Liver (tissue), 7 donors: ENCODE measurements at regions not wholly inside any gene's neighbourhood (a gene's known extent, or its start where the extent isn't known, plus 50 kb on each side); places are given as distances from the start of the nearest gene placed in this dataset.
A peak's percentile ranks its signal among the peaks of the same experiment; 100 is the strongest.

Source experiments
- DNase-seq: peaks from one replicate; pipeline ENCODE4 v3.0.0-alpha.2; 2017; ENCODE audit warnings: low spot score
- H3K27ac ChIP-seq, 2 donors: one replicate each; pipeline ENCODE4 v1.7.0; 2013; ENCODE audit warnings: inconsistent platforms in 2 of 2, low read length in 2 of 2, control low read depth in 1 of 2, low read depth in 1 of 2, mild to moderate bottlenecking in 1 of 2
- H3K27me3 ChIP-seq, 4 donors: one replicate each; pipeline versions ENCODE4 v1.6.1 to v1.7.0; 2013; ENCODE audit warnings: low read length in 3 of 4, inconsistent platforms in 1 of 4, mild to moderate bottlenecking in 1 of 4, moderate library complexity in 1 of 4; ENCODE audit not compliant: control insufficient read depth in 4 of 4, insufficient read depth in 4 of 4
- H3K36me3 ChIP-seq, 4 donors: one replicate each; pipeline versions ENCODE4 v1.6.1 to v1.7.0; 2013; ENCODE audit warnings: low read length in 3 of 4, mild to moderate bottlenecking in 3 of 4, low read depth in 1 of 4, moderate library complexity in 1 of 4; ENCODE audit not compliant: control insufficient read depth in 4 of 4, insufficient read depth in 3 of 4
- H3K4me1 ChIP-seq, 4 donors: one replicate each; pipeline versions ENCODE4 v1.6.1 to v1.7.0; 2013; ENCODE audit warnings: low read length in 3 of 4, mild to moderate bottlenecking in 3 of 4, moderate library complexity in 1 of 4; ENCODE audit not compliant: control insufficient read depth in 4 of 4, insufficient read depth in 4 of 4
- H3K4me3 ChIP-seq, 3 donors: one replicate each; pipeline versions ENCODE4 v1.6.1 to v1.7.0; 2013; ENCODE audit warnings: low read length in 3 of 3, control low read depth in 1 of 3, low read depth in 1 of 3, mild to moderate bottlenecking in 1 of 3
- H3K9ac ChIP-seq, 2 donors: one replicate each; pipeline ENCODE4 v1.7.0; 2013; ENCODE audit warnings: low read length in 2 of 2, mild to moderate bottlenecking in 2 of 2, moderate library complexity in 2 of 2, control low read depth in 1 of 2, low read depth in 1 of 2
- H3K9me3 ChIP-seq, 4 donors: one replicate each; pipeline versions ENCODE4 v1.6.1 to v1.7.0; 2013; ENCODE audit warnings: low read length in 3 of 4; ENCODE audit not compliant: control insufficient read depth in 4 of 4
- ATF3 ChIP-seq: IDR thresholded peaks from 2 replicates; pipeline ENCODE4 v1.6.1; 2016; ENCODE audit warnings: antibody characterized with exemption
- EGR1 ChIP-seq, 2 donors: IDR thresholded peaks; 2 replicates each; pipeline ENCODE4 v1.6.1; 2016 to 2018; ENCODE audit warnings: antibody characterized with exemption in 2 of 2, low read depth in 2 of 2
- FOXA2 ChIP-seq: IDR thresholded peaks from 2 replicates; pipeline ENCODE4 v1.6.1; 2016; ENCODE audit warnings: antibody characterized with exemption
- GABPA ChIP-seq, 2 donors: IDR thresholded peaks in 1 of 2; conservative IDR thresholded peaks in 1 of 2; 2 replicates each; pipeline ENCODE4 v1.6.1; 2016; ENCODE audit warnings: antibody characterized with exemption in 2 of 2, mild to moderate bottlenecking in 1 of 2, moderate library complexity in 1 of 2
- HNF4G ChIP-seq: IDR thresholded peaks from 2 replicates; pipeline ENCODE4 v1.6.1; 2016; ENCODE audit warnings: antibody characterized with exemption
- RAD21 ChIP-seq, 2 donors: IDR thresholded peaks; 2 replicates each; pipeline ENCODE4 v1.6.1; 2016; ENCODE audit warnings: antibody characterized with exemption in 2 of 2, mild to moderate bottlenecking in 2 of 2
- SP1 ChIP-seq: IDR thresholded peaks from 2 replicates; pipeline ENCODE4 v1.6.1; 2018; ENCODE audit warnings: antibody characterized with exemption, mild to moderate bottlenecking
- TAF1 ChIP-seq: conservative IDR thresholded peaks from 2 replicates; pipeline ENCODE4 v1.6.1; 2016; ENCODE audit warnings: antibody characterized with exemption, mild to moderate bottlenecking
- WGBS: extraction: QIAGEN DNeasy Blood & Tissue Kit; methylation state at CpG from one replicate; pipeline ENCODE4 v1.1.7; 2013; 5-methylcytosine and 5-hydroxymethylcytosine counted together
- TF ChIP-seq, protein P1 (sequence below): IDR thresholded peaks from 2 replicates; pipeline ENCODE4 v1.6.1; 2016; ENCODE audit warnings: antibody characterized with exemption, mild to moderate bottlenecking
- TF ChIP-seq, protein P2 (sequence below): IDR thresholded peaks from 2 replicates; pipeline ENCODE4 v1.6.1; 2016; ENCODE audit warnings: antibody characterized with exemption
- donor health status: healthy.
- donor health status: healthy.
- donor health status: healthy.
- donor health status: healthy.

- H3K36me3 ChIP-seq, result no peaks in the 10 kb centered on the region
- H3K9ac ChIP-seq, result no peak overlapping the region
- no peak overlapping the region for H3K27ac ChIP-seq
- no peak for DNase-seq
- peaks cover 2 to 4% (median 3%) of the 10 kb centered on the region in 4 donors for H3K9me3 ChIP-seq
- no peaks in the 10 kb centered on the region for H3K27me3 ChIP-seq
- H3K4me1 ChIP-seq, result no peaks in the 10 kb centered on the region
- WGBS, result 67% methylated on average over 2 of the region's 2 CpGs
- TF ChIP-seq RAD21 (IDR thresholded peaks at IDR 0.05) (no peak), ATF3 (no peak), EGR1 (IDR thresholded peaks at IDR 0.05; ENCODE audit: low read depth in 2 of 2) (no peak), SP1 (no peak)
- TF ChIP-seq, protein P1, sequence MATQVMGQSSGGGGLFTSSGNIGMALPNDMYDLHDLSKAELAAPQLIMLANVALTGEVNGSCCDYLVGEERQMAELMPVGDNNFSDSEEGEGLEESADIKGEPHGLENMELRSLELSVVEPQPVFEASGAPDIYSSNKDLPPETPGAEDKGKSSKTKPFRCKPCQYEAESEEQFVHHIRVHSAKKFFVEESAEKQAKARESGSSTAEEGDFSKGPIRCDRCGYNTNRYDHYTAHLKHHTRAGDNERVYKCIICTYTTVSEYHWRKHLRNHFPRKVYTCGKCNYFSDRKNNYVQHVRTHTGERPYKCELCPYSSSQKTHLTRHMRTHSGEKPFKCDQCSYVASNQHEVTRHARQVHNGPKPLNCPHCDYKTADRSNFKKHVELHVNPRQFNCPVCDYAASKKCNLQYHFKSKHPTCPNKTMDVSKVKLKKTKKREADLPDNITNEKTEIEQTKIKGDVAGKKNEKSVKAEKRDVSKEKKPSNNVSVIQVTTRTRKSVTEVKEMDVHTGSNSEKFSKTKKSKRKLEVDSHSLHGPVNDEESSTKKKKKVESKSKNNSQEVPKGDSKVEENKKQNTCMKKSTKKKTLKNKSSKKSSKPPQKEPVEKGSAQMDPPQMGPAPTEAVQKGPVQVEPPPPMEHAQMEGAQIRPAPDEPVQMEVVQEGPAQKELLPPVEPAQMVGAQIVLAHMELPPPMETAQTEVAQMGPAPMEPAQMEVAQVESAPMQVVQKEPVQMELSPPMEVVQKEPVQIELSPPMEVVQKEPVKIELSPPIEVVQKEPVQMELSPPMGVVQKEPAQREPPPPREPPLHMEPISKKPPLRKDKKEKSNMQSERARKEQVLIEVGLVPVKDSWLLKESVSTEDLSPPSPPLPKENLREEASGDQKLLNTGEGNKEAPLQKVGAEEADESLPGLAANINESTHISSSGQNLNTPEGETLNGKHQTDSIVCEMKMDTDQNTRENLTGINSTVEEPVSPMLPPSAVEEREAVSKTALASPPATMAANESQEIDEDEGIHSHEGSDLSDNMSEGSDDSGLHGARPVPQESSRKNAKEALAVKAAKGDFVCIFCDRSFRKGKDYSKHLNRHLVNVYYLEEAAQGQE, result no peak
- H3K4me3 ChIP-seq, result peak overlapping the region in 1 of 3 donors; percentile 26
These were observed 185.9 kb upstream of the GATB start for GRCh38 chr4:151946718-151947117.

DNA sequence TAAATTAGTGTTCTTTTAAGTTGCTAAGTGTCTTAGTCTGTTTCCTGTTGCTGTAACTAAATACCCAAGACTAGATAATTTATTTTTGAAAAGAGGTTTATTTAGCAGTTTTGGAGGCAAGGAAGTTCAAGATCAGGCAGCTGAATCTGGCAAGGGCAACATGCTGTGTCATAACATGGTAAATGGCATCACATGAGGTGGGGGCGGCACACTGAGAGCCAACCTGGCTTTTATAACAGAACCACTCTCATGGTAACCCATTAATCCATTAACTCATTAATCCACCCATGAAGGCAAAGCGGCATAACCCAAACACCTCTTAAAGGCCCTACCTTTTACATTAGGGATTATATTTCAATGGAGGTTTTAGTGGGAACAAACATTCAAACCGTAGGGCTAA lies 182.2 kb upstream of the GATB start:
- Histone ChIP-seq H3K27me3 (no peaks in the 10 kb centered on the region), H3K36me3 (no peaks in the 10 kb centered on the region), H3K4me3 (no peak overlapping the region), H3K27ac (no peak overlapping the region), H3K9me3 (peaks cover 2 to 3% (median 3%) of the 10 kb centered on the region in 4 donors), H3K4me1 (no peaks in the 10 kb centered on the region), H3K9ac (no peak overlapping the region)
- no peak for TF ChIP-seq GABPA (IDR thresholded peaks at IDR 0.05 in 1 of 2, conservative IDR thresholded peaks at IDR 0.05 in 1 of 2)
- no peak for TF ChIP-seq FOXA2
- no peak for TF ChIP-seq HNF4G
- TF ChIP-seq, protein P2, sequence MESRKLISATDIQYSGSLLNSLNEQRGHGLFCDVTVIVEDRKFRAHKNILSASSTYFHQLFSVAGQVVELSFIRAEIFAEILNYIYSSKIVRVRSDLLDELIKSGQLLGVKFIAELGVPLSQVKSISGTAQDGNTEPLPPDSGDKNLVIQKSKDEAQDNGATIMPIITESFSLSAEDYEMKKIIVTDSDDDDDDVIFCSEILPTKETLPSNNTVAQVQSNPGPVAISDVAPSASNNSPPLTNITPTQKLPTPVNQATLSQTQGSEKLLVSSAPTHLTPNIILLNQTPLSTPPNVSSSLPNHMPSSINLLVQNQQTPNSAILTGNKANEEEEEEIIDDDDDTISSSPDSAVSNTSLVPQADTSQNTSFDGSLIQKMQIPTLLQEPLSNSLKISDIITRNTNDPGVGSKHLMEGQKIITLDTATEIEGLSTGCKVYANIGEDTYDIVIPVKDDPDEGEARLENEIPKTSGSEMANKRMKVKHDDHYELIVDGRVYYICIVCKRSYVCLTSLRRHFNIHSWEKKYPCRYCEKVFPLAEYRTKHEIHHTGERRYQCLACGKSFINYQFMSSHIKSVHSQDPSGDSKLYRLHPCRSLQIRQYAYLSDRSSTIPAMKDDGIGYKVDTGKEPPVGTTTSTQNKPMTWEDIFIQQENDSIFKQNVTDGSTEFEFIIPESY, result no peak
- TF ChIP-seq, protein P1, result no peak
- no peak for TF ChIP-seq TAF1
- no peak for TF ChIP-seq RAD21 (IDR thresholded peaks at IDR 0.05)
- no peak for TF ChIP-seq ATF3
- TF ChIP-seq SP1, result no peak
- WGBS, result 86% methylated on average over 3 of the region's 3 CpGs
- DNase-seq, result no peak
